Effector CD4-positive, alpha-beta T cell (primary cell): ENCODE measurements at regions not wholly inside any gene's neighbourhood (a gene's known extent, or its start where the extent isn't known, plus 50 kb on each side); places are given as distances from the start of the nearest gene placed in this dataset.
"Not testable (repeated sequence)": the region's sequence is repeated elsewhere in the genome, so short reads cannot be mapped to it uniquely, and the experiment has no call there.

ENCODE experiments used
- DNase-seq: peaks from one replicate; pipeline ENCODE4 v3.0.0-alpha.2; 2020

DNA sequence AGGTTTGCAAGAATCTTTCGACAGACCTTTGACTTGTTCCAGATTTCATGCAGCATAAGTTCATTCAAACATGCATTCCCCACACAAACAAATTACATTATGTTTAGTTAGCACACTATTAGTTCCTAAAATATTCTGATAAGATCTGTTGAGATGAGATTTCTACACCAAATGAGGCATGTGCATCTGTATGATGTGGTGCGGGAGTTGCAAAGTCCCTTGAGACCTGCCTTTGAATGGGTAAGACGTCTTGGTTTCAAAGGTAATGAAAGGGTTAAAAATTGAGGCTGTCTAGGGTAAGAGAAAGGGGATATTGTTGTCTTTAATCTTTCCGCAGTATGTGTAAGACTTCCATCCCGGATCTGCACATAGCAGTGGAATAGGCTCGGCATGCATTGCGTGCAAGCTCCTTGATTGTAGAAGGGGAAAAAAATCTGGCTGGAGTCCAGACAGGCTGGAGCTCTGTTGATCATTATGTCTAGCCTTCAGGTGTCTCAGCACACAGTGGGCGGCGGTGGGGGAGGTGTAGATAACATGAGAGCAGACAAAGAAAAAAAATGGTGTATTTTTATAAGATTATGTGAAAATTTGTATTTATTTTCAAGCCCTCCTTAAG, 296.6 kb downstream of the PTPRC start:
- DNase-seq, result peak; percentile 45

DNA sequence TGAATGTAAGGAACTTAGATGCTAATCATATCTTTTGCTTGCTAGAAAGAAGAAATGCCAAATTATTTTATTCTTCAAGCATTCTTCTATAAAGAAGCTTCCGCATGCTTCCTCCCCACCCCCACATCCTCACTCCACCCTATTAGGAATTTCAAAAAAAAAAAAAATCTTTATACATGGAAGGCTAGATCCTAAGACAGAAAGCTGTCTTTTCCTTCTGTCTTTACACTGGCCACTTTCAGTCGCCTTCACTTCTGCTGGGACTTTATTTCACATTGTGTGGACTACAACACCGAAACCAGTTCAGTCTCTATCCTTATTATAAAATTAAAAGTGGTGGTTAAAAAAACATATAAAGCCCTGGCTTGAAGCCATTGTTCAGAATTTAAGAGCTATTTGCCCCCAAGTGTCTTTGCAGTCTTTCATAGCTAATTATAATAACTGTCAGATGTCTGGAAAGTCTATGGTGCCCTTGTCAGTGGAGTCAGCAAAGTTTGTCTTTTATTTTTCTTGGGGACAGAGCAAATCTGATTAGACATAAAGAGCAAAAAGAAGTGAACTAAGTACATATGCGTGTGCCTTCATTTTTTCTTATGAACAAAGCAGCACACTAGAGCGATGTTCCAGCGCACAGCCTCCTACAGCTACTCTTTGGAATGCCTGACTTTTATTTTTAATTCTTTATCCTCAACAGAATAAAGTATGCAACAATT, 297.7 kb downstream of the PTPRC start:
- no peak for DNase-seq

DNA sequence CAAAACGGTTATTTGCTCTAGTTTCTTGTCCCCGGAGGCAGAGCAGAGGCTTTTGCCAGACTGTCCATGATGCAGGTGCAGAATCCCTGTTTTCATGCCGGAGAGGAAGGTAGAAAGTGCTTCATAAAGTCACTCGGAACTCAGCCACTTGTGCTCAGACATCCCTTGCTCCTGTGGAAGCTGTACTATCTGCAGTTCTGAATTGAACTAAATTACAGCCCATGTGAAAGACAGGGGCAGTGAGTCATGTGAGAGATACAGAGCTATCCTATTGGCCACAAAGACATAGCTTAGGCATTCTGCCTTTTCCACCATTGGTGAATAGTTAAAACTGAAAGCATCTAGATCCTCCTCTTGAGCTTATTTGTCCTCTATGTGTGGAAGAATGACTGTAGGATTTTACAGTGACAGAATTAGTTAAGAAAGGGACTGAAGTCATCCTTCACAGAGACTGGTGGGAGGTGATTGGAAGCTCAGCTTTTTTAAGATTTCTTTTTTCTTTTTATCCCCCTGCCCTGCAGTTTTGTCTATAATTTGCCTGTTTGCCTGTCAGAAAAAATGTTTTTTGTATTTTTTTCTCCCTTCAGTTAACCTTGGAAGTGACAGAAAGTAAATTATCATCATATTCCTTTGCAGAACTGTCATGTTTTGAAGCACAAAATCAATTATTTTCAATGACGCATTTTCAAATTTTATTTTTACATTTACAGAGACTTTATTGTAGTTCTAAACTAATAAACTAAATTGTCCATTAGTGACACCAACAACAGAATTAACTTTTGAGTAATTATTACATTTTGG, 298.6 kb downstream of the PTPRC start:
- DNase-seq, result peak; percentile 36

DNA sequence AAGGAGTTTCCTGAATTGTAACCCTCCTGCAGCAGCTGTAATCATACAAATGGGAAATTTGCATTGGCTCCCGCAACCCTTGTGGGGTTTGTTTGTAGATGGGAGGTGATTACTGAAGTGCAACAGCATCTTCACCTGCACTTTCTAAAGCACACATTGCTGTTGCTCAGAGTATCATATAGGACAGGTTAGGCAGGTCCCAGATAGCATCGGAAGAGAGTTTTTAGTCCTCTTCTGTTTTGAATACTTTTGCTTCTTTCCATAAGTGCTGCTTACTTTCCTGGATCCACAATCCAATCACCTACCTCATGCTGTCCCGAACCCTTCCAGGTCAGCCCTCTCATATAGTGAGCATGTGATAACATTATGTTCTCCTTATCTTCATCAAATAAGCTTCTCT, 300.4 kb downstream of the PTPRC start:
- no peak for DNase-seq

DNA sequence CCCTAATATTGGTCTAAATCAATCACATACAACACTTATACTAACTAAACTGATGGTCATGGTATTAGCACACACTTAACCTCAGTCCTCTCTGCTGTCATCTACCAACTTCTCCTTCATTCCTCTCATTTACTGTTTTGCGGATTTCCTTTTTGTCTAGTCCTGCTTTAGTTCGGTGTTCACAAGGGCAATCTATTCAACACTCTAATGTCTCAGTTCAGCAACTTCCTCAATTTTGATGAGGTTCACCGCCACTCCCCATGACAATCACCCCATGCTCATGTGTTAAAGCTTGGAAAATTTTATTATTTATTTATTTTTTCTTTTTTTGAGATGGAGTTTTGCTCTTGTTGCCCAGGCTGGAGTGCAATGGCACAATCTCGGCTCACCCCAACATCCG, 301.1 kb downstream of the PTPRC start:
- no peak for DNase-seq

DNA sequence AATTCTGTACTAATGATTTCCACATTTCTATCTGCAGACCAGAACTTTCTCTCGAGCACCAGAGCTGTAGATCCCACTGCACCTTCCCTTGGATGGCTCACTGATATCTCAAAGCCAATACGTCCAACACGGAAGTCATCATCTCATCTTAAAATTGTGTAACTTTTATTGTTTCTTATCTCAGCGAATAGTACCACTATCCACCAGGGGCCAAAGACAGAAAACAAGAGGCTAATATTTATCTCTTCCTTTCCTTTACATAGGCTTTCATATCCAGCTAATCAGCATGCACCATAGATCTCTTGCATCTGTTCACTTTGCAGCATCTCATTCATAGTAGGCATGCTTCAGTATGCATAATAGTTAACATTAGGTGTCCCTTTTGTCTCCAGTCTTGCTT, 303.6 kb downstream of the PTPRC start:
- DNase-seq, result no peak

DNA sequence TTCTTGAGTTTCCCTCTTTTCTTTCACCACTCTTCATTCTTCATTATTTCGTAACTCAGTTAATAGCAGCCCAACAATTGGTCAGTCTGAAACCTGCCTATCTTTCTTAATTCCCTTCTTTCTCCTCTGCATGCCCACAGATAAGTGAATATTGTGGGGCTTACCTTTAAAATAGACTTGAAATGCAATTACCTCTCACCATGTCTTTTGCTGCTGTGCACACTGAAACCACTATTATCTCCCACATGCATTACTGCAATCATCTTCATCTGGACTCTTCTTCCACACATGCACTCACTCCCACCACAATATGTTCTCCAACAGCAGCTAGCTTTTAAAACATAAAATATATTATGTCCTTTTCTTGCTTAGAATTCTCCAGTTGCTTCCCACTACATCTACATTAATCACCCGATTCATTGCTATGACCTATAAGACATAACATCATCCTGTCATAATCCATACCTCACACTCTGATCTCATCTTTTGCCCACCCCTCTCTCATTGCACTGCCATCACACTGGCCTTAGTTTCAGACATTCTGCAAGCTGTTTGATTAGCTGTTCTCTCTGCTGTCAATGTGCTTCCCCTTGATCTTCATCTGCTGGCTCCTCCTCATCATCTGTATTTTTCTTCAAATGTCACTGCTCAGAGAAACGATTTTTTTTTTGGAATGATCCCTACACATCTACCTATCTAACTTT, 304.8 kb downstream of the PTPRC start:
- DNase-seq, result no peak

DNA sequence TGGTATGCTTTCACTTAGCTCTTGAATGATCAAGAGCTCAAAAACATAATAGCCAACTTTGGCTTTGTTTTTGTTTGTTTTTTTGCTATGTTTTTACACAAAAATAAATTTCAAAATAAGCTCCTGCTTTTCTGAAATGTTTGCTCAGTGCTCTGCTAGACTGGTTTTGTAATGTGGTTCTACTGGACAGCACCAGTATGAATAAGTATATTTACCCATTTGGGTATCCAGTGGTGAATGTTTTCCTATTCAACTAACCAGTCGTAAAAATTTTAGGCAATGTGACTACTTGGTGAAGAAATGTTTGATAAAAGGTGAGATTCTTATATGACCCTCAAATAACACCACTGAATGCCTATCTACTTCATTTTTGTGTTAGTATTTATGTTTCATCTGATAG, 308.6 kb downstream of the PTPRC start:
- DNase-seq, result no peak

DNA sequence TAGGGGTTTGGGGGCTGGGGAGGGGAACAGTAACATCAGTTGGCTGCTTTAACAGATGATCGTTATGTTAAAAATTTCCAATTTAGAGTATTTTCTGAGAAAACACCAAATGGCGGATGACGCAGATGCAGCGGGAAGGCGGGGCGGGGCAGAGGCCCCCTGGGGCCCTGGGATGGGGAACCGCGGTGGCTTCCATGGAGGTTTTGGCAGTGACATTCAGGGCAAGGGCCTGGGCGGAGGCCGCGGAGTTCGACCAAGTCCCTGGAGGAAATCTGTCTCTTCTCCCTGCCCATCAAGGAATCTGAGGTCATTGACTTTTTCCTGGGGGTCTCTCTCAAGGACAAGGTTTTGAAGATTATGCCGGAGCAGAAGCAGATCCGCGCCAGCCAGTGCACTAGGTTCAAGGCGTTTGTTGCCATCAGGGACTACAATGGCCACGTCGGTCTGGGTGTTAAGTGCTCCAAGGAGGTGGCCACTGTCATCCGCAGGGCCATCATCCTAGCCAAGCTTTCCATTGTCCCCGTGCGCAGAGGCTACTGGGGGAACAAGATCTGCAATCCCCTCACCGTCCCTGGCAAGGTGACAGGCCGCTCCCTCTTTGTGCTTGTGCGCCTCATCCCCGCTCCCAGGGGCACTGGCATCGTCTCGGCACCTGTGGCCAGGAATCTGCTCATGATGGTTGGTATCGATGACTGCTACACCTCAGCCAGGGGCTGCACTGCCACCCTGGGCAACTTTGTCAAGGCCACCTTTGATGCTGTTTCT, 310.2 kb downstream of the PTPRC start:
- DNase-seq, result no peak

DNA sequence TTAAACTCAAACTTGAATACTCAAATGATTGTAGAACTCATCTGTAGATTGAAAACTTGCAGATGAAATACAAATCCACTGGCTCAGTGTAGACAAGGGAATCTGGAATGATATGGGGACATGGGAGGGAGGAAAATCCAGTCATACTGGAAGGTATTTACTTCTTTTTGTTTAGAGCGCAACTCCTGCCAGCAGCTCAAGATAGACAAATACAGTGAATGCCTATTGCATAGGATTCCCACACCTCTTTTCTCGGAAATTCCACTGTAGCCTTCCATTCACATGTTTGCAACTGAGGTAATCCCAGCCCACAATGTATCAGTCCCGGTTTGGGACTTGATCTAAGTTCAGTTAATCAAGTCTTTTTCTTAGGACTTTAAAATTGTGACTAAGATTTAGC, 311.2 kb downstream of the PTPRC start:
- DNase-seq, result no peak

DNA sequence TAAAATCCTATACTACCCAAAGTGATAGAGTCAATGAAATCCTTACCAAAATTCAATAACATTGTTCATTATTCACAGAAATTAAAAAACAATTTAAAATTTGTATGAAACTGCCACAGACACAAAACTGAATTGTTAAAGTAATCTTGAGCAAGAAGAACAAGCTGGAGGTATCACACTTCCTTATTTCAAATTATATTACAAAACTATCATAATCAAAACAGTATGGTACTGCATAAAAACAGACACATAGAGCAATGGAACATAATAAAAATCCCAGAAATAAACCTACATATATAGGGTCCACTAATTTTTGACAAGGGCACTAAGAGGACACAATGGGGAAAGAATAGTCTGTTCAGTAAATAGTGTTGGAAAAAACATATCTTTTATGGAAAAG, 316.2 kb downstream of the PTPRC start:
- DNase-seq, result no peak

DNA sequence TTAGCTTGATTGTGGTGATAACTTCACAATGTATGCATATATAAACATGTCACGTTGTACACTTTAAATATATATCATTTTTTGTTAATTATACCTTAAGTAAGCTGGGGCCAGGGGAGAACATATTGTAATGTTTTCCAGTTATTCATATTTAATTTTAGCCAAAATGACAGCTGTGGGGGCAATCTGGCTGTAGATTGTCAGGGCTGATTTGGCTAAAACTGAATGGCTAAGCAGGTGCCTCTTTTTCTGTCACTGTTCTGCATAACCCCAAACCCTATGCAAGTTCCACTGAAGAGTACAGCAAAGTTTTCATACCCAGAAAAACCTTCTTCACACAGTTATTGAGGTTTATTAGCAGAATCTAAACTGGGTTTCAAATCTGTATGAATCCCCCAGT, 318.2 kb downstream of the PTPRC start:
- no peak for DNase-seq

DNA sequence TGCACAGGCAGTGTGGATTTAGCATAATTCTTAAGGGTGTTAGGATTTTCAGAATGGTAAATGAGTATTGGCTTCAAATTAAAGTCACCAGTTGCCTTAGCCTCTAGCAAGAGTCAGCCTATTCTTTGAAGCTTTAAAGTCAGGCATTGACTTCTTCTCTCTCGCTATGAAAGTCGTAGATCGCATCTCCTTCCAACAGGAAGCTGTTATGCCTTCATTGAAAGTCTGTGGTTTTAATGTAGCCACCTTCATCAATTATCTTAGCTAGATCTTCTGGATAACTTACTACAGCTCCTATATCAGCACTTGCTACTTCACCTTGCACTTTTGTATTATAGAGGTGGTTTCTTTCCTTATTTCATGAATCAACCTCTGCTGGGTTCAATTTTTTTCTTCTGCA, 320.2 kb downstream of the PTPRC start:
- no peak for DNase-seq

DNA sequence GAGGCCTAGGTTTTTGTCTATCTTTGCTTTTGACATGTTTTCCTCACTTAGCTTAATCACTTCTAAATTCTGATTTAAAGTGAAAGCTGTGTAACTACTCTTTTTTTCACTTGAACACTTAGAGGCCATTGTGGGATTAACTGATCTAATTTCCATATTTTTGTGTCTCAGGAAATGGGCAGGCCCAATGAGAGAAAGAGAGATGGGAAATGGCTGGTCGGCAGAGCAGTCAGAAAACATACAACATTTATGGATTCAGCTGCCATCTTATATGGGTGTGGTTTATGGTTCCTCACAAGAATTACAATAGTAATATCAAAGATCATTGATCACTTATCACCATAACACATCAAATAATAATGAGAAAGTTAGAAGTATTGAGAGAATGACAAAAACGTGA, 320.8 kb downstream of the PTPRC start:
- no peak for DNase-seq

DNA sequence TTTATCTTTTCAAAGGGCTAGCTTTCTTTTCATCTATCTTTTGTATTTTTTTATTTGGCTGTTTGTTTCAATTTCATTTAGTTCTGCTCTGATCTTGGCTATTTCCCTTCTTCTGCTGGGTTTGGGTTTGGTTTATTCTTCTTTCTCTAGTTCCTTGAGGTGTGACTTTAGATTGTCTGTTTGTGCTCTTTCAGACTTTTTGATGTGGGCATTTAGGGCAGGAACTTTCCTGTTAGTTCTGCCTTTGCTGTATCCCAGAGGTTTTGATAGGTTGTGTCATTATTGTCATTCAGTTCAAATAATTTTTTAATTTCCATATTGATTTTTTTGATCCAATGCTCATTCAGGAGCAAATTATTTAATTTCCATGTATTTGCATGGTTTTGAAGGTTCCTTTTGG, 325.0 kb downstream of the PTPRC start:
- not testable (repeated sequence) for DNase-seq

DNA sequence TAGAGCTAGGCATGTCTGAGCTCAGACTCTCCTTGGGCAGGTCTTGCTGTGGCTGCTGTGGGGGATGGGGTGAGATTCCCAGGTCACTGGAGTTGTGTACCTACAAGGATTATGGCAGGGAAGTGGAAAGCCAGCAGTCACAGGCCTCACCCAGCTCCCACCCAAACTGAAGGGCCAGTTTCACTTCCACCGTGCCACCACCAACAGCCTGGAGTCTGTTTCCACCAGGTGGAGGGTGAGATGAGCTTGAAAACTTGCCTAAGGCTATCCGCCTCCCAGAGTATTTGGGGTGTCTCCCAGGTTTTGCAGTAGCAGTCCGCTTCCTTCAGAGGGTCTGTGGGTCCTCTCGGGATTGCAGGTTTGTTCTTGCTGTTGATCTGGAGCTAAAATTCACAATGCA, 327.7 kb downstream of the PTPRC start:
- DNase-seq, result no peak

DNA sequence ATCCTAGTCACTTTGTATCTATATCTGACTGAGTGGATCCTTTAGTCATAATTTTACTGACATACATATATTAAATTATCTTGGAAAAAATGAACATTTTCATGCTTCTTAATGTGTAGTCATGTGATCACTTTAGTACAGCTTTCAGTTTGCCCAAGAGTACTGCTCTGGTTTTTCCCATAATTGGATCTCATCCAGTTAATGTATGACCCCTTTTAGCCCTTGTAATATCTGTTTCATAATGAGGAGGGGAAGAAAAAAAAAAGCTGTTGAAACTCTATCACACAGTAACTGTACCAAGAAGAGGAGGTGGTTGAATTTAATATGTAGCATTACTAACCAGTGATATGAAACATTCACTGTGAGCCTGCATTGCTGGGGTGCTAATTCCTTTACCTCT, 328.7 kb downstream of the PTPRC start:
- DNase-seq, result no peak

DNA sequence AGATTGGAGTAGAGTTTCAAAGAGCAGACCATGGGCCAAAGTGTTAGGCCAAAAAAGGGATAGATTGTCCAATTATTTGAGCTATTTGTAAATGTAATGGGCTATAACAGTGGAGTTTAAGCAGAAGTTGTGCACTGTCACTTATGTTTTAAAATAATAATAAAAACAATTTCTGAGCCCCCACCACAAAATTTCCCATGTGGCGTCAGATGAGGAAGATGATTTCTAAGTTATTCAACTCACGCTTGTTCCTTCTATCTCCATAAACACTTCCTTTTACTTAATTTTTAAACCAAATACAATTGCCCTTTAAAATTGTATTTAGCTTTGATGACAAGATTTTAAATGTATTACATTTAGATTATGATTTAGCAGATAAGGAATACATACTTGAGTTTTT, 330.0 kb downstream of the PTPRC start:
- no peak for DNase-seq

DNA sequence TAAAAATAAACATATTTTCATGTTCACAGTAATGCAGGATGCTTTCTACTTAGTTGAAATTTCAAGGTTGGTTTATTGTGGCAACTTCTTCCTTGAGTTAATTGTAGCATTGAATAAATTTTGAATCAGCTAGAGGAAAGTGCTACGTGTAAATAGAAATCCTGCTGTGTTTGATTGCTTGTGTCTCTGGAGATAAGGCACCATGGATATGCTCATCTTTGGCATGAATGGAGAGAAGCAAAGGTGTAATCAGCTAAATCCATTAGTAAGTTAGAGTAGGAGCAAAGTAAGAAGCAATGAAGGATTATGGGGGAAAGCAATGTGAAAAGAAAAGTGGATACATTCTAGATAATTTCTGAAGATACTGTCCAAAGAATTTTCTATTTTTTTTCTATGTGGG, 331.1 kb downstream of the PTPRC start:
- no peak for DNase-seq

DNA sequence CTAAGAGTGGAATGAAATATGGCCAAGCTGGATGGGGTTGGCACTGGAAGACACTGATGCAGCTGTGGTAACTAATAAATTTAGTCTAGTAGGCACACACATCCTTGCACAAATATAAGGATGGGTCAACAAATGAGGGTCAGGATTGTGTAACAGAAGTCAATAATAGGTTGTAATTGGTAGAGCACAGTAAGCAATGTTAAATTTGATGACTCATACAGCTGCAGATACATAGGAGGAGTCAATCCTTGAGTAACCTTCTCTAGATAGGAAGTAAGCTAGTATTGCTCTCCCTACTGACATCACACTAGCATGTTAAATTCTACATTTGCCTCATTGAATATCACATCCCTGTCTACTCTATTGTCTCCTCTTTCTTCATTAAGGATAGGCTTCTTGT, 332.1 kb downstream of the PTPRC start:
- no peak for DNase-seq

DNA sequence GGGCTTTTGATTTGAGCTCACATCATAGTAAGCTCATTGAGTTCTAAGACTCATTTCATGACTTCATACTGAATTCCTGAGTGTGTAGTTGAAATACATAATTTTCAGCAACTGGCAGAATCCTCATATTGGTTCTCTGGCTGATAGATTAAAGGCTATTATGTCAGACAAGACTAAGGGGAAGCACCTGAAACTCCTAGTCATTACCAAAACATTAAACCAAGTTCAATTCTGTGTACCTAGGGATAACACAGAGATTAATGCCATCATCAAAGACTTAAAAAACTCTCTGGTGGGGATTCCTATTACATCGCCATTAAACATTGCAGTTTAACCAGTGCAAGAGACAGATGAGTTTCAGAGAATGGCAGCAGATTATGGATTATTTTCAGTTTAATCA, 339.1 kb downstream of the PTPRC start:
- DNase-seq, result no peak

DNA sequence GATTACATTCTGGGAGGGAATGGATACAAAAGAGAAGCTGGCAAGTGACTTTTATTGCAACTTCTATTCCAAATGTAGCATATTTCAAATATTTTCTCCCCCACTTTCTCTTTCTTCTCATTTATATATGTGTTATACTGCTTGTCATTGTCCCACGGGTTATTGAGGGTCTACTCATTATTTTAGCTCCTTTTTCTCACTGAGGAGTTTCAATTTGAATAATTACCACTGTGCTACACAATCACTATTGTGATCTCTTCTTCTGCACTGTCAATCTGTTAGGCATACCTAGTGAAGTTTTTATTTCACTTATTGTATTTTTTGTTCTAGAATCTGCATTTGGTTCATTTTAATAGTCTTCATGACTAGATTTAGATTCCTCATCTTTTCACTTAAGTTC, 339.7 kb downstream of the PTPRC start:
- no peak for DNase-seq

DNA sequence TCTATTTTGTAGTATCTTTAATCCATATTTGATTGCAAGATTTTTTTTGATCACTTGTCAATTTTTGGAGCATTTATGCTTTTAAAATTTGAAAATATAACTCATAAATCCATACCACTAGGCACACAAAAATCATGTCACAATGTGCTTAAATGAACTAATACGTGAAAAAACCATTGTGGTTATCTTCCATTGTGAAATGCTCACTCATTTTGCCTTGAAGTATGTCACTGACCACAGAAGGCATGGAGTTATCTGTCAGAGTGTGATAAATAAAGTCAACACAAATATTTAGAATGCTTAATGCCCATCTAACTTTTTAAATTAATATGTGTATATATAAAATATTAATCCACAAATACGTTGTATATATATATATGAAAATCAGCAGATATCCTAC, 347.2 kb downstream of the PTPRC start:
- no peak for DNase-seq
